BJ (cell line): ENCODE measurements at regions not wholly inside any gene's neighbourhood (a gene's known extent, or its start where the extent isn't known, plus 50 kb on each side); places are given as distances from the start of the nearest gene placed in this dataset.

Experiments used
- CTCF ChIA-PET: fragments of 350-600 bp; formaldehyde crosslinking; extraction: SDS; loops from one replicate; lab custom pipeline; 2021; ENCODE audit warnings: antibody characterized with exemption, inconsistent platforms; lab: Yijun Ruan, JAX
- POLR2A ChIA-PET: fragments of 300-600 bp; sonication (Branson Sonifier 250); formaldehyde crosslinking; extraction: SDS; loops from one replicate; lab custom pipeline; 2021; ENCODE audit warnings: antibody characterized with exemption; lab: Charles Lee
- DNase-seq: peaks from one replicate; pipeline ENCODE4 v3.0.0-alpha.2; 2011; ENCODE audit warnings: low read depth
- H3K27me3 ChIP-seq: 2 replicates; pipeline ENCODE4 v1.6.0; 2011; ENCODE audit warnings: low read length; ENCODE audit not compliant: control insufficient read depth, insufficient read depth
- H3K36me3 ChIP-seq: 2 replicates; pipeline ENCODE4 v1.5.1; 2011; ENCODE audit warnings: low read length; ENCODE audit not compliant: control insufficient read depth, insufficient read depth
- H3K4me3 ChIP-seq: 2 replicates; pipeline ENCODE4 v1.5.1; 2011; ENCODE audit warnings: low read depth, mild to moderate bottlenecking, control low read depth, low read length
- CTCF ChIP-seq: IDR thresholded peaks from 2 replicates; pipeline ENCODE4 v1.5.1; 2011; ENCODE audit warnings: low read depth, mild to moderate bottlenecking, control low read depth, inconsistent platforms, low read length, moderate library complexity; ENCODE audit not compliant: insufficient read depth

- Histone ChIP-seq H3K27me3 (peaks cover 3% of the 10 kb centered on the region), H3K4me3 (no peak overlapping the region), H3K36me3 (no peaks in the 10 kb centered on the region)
- no peak for DNase-seq
- TF ChIP-seq CTCF, result no peak
- ChIA-PET POLR2A (no interaction called here), CTCF (no interaction called here)
Observed at GRCh38 chr22:22097727-22098228, 115.2 kb upstream of the TOP3B start.

GRCh38 chr22:22094921-22095320, 112.3 kb upstream of the TOP3B start:
- no peak for TF ChIP-seq CTCF
- Histone ChIP-seq H3K27me3 (peaks cover 6% of the 10 kb centered on the region), H3K4me3 (no peak overlapping the region), H3K36me3 (no peaks in the 10 kb centered on the region)
- ChIA-PET CTCF (no interaction called here), POLR2A (no interaction called here)
- no peak for DNase-seq

GRCh38 chr22:22094514-22094913, 111.9 kb upstream of the TOP3B start:
- no peak for TF ChIP-seq CTCF
- DNase-seq, result no peak
- CTCF ChIA-PET, result no interaction called here
- no peak overlapping the region for H3K4me3 ChIP-seq
- no peaks in the 10 kb centered on the region for H3K36me3 ChIP-seq
- POLR2A ChIA-PET, result no interaction called here
- H3K27me3 ChIP-seq, result peaks cover 4% of the 10 kb centered on the region

GRCh38 chr22:22093743-22094142, 111.2 kb upstream of the TOP3B start:
- peaks cover 4% of the 10 kb centered on the region for H3K27me3 ChIP-seq
- H3K4me3 ChIP-seq, result no peak overlapping the region
- no peak for DNase-seq
- ChIA-PET CTCF (no interaction called here), POLR2A (no interaction called here)
- TF ChIP-seq CTCF, result no peak
- H3K36me3 ChIP-seq, result no peaks in the 10 kb centered on the region

- CTCF ChIA-PET, result no interaction called here
- POLR2A ChIA-PET, result no interaction called here
- no peak for TF ChIP-seq CTCF
- Histone ChIP-seq H3K4me3 (no peak overlapping the region), H3K27me3 (peaks cover 4% of the 10 kb centered on the region), H3K36me3 (no peaks in the 10 kb centered on the region)
- no peak for DNase-seq
Observed at GRCh38 chr22:22092974-22093373, 110.4 kb upstream of the TOP3B start.
